KMS-11 (cell line): ENCODE measurements at regions not wholly inside any gene's neighbourhood (a gene's known extent, or its start where the extent isn't known, plus 50 kb on each side); places are given as distances from the start of the nearest gene placed in this dataset.

ENCODE experiments used
- H2AFZ ChIP-seq: fragments of 200-600 bp; sonication (generic); 2 replicates; pipeline ENCODE4 v1.6.1; 2016; ENCODE audit warnings: antibody characterized with exemption, mixed run types, low read depth
- H3K27ac ChIP-seq: fragments of 200-600 bp; sonication (generic); 2 replicates; pipeline ENCODE4 v1.6.1; 2016; ENCODE audit warnings: mild to moderate bottlenecking, mixed run types
- H3K27me3 ChIP-seq: fragments of 200-600 bp; sonication (generic); 2 replicates; pipeline ENCODE4 v1.6.1; 2017; ENCODE audit warnings: mild to moderate bottlenecking, low read depth, mixed run types, moderate library complexity; ENCODE audit not compliant: insufficient read depth
- H3K36me3 ChIP-seq: fragments of 200-600 bp; sonication (generic); 2 replicates; pipeline ENCODE4 v1.6.1; 2017; ENCODE audit warnings: mild to moderate bottlenecking, mixed run types; ENCODE audit not compliant: insufficient read depth
- H3K4me1 ChIP-seq: fragments of 200-600 bp; sonication (generic); 2 replicates; pipeline ENCODE4 v1.6.1; 2016; ENCODE audit warnings: mild to moderate bottlenecking, low read depth, mixed run types; ENCODE audit not compliant: poor library complexity, severe bottlenecking
- H3K4me2 ChIP-seq: fragments of 200-600 bp; sonication (generic); 2 replicates; pipeline ENCODE4 v1.7.0; 2016; ENCODE audit warnings: mild to moderate bottlenecking, mixed run types
- H3K4me3 ChIP-seq: fragments of 200-600 bp; sonication (generic); IDR thresholded peaks from 2 replicates; pipeline ENCODE4 v1.6.1; 2017; ENCODE audit warnings: low read depth, low read length, mixed read lengths; ENCODE audit not compliant: insufficient read depth
- H3K79me2 ChIP-seq: fragments of 200-600 bp; sonication (generic); 2 replicates; pipeline ENCODE4 v1.6.1; 2016; ENCODE audit warnings: low read depth, mixed run types; ENCODE audit not compliant: insufficient read depth
- H3K9ac ChIP-seq: fragments of 200-600 bp; sonication (generic); 2 replicates; pipeline ENCODE4 v1.6.1; 2016; ENCODE audit warnings: mild to moderate bottlenecking, mixed run types
- H4K20me1 ChIP-seq: fragments of 200-600 bp; sonication (generic); 2 replicates; pipeline ENCODE4 v1.6.1; 2016; ENCODE audit warnings: mild to moderate bottlenecking, mixed run types; ENCODE audit not compliant: insufficient read depth
- TF ChIP-seq, protein P1 (sequence below): fragments of 200-600 bp; sonication (generic); conservative IDR thresholded peaks from 2 replicates; pipeline ENCODE4 v1.6.1; 2017; ENCODE audit warnings: low read depth, mild to moderate bottlenecking, antibody characterized with exemption, low read length, moderate library complexity, mixed read lengths

DNA sequence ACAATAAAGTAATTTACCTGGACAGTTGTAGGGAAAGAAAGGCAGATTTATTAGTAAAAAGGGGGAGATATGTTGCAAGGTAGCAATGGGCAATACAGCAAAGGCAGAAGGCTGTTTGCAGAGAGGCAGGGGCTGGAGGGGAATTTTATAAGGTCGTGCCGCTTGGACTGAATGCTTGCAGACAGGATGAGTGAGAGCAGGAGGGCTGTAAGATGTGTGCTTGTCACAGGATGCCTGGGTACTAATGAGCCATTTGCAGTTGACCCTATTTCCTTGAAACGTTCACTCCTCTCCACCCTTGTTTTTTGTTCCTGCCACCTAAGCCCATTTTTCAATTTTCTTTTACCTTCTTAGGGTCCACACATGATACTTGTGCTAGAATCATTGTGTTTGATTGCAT lies 214.7 kb downstream of the TRAM1L1 start:
- H2AFZ ChIP-seq = no peak overlapping the region
- no peaks in the 10 kb centered on the region for H3K36me3 ChIP-seq
- no peak overlapping the region for H3K27ac ChIP-seq
- no peaks in the 10 kb centered on the region for H3K79me2 ChIP-seq
- TF ChIP-seq, protein P1, sequence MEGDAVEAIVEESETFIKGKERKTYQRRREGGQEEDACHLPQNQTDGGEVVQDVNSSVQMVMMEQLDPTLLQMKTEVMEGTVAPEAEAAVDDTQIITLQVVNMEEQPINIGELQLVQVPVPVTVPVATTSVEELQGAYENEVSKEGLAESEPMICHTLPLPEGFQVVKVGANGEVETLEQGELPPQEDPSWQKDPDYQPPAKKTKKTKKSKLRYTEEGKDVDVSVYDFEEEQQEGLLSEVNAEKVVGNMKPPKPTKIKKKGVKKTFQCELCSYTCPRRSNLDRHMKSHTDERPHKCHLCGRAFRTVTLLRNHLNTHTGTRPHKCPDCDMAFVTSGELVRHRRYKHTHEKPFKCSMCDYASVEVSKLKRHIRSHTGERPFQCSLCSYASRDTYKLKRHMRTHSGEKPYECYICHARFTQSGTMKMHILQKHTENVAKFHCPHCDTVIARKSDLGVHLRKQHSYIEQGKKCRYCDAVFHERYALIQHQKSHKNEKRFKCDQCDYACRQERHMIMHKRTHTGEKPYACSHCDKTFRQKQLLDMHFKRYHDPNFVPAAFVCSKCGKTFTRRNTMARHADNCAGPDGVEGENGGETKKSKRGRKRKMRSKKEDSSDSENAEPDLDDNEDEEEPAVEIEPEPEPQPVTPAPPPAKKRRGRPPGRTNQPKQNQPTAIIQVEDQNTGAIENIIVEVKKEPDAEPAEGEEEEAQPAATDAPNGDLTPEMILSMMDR = no peak
- H3K4me1 ChIP-seq = no peaks in the 10 kb centered on the region
- no peaks in the 10 kb centered on the region for H3K27me3 ChIP-seq
- H3K4me2 ChIP-seq = no peak overlapping the region
- no peaks in the 10 kb centered on the region for H4K20me1 ChIP-seq
- no peak overlapping the region for H3K9ac ChIP-seq
- H3K4me3 ChIP-seq = no peak overlapping the region

DNA sequence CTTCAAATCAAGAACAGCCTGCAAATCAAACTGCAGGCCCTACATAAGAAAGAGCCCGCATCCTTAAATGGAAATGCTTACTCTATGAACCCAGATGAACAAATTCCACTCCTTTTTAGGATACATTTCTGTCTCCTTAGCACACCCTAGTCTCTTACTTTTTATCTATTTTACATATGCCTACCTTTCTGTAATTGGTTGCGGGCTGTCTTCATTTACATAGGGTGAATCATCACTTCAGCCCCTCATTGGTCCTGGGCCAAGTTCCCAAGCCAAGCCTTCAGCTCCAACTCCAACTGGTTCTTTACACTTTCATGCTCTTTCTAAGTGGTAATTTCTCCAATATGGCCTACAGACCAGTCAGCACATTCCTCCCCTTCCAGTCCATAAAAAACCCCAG lies 219.3 kb downstream of the TRAM1L1 start:
- no peak overlapping the region for H3K27ac ChIP-seq
- H3K79me2 ChIP-seq = no peaks in the 10 kb centered on the region
- no peaks in the 10 kb centered on the region for H3K4me1 ChIP-seq
- H3K4me3 ChIP-seq = no peak overlapping the region
- H4K20me1 ChIP-seq = no peaks in the 10 kb centered on the region
- H3K4me2 ChIP-seq = no peak overlapping the region
- no peak overlapping the region for H3K9ac ChIP-seq
- H3K36me3 ChIP-seq = no peaks in the 10 kb centered on the region
- TF ChIP-seq, protein P1 = no peak
- H2AFZ ChIP-seq = no peak overlapping the region
- no peaks in the 10 kb centered on the region for H3K27me3 ChIP-seq

DNA sequence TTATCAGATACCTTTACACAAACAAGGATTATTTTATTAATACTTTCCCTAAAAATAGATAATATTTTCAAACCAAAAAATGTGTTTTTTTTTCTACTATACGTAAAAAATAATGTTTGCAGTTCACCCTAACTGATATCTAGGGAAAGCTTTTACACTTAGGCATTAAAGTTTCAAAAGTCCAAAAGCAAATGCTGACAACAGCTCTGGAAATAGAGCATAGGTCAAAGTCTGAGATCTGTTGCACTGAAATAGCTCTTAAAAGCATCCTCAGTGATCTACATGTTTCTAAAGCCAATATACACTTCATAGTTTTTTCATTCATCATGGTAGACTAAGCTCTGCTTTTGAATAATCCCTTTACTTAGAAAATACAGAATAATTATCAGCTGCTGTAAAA lies 222.8 kb downstream of the TRAM1L1 start:
- Histone ChIP-seq H3K4me3 (no peak overlapping the region), H3K4me2 (no peak overlapping the region), H3K27ac (no peak overlapping the region), H3K79me2 (no peaks in the 10 kb centered on the region), H4K20me1 (no peaks in the 10 kb centered on the region), H2AFZ (no peak overlapping the region), H3K27me3 (no peaks in the 10 kb centered on the region), H3K36me3 (no peaks in the 10 kb centered on the region), H3K9ac (no peak overlapping the region), H3K4me1 (no peaks in the 10 kb centered on the region)
- TF ChIP-seq, protein P1 = no peak

DNA sequence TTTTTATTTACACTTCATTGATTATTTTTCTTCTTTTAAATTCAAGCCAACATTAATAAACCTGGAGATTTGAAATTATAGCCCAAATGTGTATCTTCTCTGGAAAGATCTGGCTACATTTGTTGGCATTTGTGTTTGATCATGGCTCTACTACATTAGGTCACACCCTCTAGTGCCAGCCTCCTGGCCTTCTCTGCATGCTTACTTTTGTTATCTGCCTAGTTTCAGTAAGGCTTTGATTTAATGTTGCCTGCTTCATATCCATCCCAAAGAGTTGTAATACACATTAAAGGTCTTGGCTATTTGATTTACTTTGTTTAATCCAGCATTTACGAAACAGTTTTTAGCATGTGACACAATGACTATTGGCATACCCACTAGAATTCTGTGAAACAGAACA lies 224.5 kb downstream of the TRAM1L1 start:
- no peaks in the 10 kb centered on the region for H3K27me3 ChIP-seq
- no peaks in the 10 kb centered on the region for H3K4me1 ChIP-seq
- no peak overlapping the region for H3K9ac ChIP-seq
- no peak overlapping the region for H3K27ac ChIP-seq
- H4K20me1 ChIP-seq = no peaks in the 10 kb centered on the region
- no peaks in the 10 kb centered on the region for H3K36me3 ChIP-seq
- no peak overlapping the region for H2AFZ ChIP-seq
- no peak overlapping the region for H3K4me3 ChIP-seq
- no peaks in the 10 kb centered on the region for H3K79me2 ChIP-seq
- TF ChIP-seq, protein P1 = no peak
- no peak overlapping the region for H3K4me2 ChIP-seq

DNA sequence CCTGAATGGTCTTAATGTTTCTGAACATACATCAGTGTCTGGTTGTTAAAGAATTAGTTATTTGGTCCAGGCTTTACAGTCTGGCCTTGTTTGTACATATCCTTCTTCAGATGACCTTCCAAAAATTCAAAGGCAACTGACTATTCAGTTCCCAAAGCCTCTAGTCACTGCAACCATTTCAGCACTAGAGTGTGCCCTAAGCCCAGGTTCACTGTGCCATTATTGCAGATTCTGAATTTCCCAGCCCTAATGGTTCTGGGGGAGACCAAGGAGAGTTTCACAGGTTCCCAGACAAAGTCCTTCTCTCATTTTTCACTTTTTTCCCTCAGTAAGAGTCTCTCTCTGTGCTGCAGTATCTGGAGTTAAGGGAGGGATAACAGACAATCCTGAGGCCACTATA lies 235.8 kb downstream of the TRAM1L1 start:
- no peaks in the 10 kb centered on the region for H3K79me2 ChIP-seq
- H3K4me1 ChIP-seq = no peaks in the 10 kb centered on the region
- H3K27me3 ChIP-seq = no peaks in the 10 kb centered on the region
- no peaks in the 10 kb centered on the region for H4K20me1 ChIP-seq
- H2AFZ ChIP-seq = no peak overlapping the region
- no peak overlapping the region for H3K27ac ChIP-seq
- TF ChIP-seq, protein P1 = no peak
- no peaks in the 10 kb centered on the region for H3K36me3 ChIP-seq
- H3K4me3 ChIP-seq = no peak overlapping the region
- H3K4me2 ChIP-seq = no peak overlapping the region
- H3K9ac ChIP-seq = no peak overlapping the region
